ENCODE measurements at regions not wholly inside any gene's neighbourhood (a gene's known extent, or its start where the extent isn't known, plus 50 kb on each side); places are given as distances from the start of the nearest gene placed in this dataset.

DNA sequence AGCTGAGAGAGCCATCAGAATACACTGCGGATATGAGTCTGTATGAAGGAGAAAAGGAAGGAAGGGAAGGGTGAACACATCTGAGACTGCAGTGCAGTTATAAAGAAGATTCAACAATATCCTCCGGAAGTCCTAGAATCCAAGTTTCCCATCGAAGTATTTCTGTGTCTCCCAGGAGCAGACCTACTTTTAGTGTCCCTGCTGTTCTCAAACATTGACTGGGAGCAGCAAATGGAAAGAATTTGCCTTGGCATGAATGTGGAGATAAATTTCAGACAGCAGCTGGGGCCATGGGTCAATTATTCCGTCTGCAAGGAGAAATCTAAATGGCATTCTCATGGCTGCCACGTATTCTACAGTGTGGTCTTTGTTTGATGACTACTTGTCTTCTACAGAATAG lies 478.1 kb upstream of the SMC2 start:
- no peak for DNase-seq (ENCODE audit: low read depth)

DNA sequence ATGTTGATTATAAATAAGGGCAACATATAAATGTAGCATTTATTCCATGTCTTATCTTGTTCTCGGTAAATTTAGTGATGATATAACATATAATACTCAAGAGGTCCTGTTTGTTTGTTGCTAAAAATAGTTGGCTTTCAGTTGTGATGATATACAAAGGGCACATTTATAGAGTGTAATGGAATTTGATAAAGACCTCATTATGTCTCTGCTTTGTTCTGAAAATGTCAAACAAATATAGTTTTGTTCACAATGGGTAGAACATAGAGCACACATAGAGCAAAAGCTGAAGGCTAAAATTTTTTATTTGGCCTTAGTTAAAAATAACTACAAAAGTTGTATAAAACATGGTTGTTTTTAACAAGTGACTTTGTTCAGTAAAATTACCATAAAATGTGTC lies 477.1 kb upstream of the SMC2 start:
- DNase-seq (ENCODE audit: low read depth), result no peak

DNA sequence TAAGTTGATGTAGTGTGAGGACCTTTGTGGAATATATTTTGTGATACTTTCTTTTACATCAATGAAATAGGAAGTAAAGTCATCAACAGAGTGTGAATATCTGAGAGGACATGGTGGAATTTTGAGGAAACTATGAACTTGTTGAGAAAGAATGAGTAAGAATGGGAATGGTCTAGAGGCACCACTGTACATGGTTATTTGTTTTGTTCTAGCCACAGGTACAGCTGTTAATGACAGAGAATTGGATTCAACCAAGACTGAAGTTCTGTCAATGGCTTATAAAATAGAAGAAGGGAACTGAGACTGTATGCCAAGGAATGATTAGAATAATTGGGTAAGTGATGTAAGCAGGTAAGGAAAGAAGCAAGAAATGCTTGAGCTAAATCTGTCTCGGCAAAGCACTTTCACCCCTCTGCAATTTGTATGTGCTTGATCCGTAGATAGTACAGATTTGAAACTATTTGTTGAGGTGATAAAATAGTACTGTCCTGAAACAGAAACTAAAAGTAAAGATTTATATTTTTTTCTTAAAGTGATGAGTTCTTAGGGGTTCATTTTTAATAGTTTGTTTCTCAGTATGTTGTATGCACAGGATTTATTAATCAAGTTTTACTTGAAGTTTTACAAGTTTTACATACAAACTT lies 468.8 kb upstream of the SMC2 start:
- DNase-seq (ENCODE audit: low read depth), result no peak

DNA sequence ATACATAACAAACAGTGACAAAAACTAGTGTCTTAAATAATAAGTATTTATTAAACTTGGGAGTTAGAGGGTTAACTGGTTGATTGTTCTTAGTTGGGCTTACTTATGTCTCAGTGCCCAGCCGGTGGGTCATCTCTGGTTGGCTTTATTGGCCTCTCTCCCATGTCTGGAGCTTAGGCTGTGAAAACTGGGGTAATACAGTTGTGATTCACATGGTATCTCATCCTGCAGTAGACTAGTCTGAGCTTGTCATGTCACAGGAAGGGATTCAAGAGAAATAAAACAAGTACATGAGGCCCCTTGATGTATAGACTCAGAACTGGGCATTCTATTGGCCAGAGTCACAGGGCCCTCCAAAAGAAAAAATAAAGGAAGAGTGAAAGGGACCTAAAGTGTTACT lies 466.4 kb upstream of the SMC2 start:
- no peak for DNase-seq (ENCODE audit: low read depth)

- no peak for DNase-seq (ENCODE audit: low read depth)
Observed at GRCh38 chr9:103649086-103649485, 445.0 kb upstream of the SMC2 start.

DNA sequence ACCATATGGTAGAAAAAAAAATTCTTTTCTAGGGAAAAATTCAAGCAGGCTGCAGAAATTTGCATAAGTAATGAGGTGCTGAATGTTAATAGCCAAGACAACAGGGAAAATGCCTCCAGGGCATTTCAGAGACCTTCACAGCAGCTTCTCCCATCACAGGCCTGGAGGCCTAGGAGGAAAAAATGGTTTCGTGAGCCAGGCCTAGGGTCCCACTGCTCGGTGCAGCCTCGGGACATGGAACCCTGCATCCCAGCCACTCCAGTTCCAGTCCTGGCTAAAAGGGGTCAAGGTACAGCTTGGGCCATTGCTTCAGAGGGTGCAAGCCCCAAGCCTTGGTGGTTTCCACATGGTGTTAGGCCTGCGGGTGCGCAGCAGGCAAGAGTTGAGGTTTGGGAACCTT lies 436.0 kb upstream of the SMC2 start:
- DNase-seq (ENCODE audit: low read depth), result no peak

DNA sequence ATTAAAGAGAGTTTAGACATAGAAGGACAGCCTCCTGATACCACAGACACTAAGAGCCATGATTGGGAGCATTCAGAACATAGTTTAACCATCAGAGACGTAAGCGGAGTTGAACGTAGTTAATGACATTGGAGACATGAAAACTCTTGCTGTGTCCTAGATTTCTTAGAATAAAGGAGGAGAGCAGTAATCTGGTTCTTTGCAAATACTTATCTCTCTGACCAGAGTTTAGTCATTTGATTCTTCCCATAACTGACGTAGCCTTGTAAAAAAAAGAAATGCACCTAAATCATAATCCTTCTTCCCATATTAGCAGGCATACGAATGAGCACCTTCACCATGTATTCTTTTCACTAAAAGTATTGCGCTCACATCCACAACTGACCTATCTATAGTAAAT lies 433.3 kb upstream of the SMC2 start:
- no peak for DNase-seq (ENCODE audit: low read depth)

DNA sequence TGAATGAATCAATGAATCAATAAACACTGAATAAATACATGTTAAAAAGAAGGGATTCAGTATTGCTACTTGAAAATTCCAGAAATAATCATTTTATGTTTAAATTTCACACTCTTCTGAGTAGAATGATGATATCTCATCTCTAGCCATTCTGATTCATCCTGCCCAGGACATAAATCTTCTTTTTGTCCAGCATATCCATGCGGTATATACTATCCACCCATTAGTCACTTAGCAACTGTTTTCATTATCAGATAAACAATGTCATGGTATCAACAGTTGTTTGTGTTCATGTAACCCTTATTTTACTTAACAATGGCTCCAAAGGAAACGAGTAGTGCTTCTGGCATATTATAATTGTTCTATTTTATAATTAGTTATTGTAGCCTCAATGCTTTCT lies 432.4 kb upstream of the SMC2 start:
- no peak for DNase-seq (ENCODE audit: low read depth)

DNA sequence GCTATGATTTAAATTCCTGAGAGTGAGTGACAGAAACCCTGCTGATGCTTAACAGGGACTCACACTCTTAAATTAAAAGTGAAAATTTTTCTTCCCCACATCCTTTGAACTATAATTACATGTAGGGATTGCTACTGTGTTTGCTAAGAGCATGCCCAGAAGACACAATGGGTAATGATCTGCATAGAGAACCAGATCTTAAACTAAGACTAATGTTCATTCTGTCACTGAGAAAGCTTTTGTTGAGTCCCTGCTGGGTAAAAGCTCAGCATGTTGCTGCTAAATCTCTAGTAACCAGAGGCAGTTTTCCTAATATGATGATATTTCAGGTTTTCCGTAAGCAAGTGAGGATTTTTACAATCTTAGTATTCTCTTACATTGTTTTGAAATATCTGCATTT lies 424.8 kb upstream of the SMC2 start:
- DNase-seq (ENCODE audit: low read depth), result no peak

GRCh38 chr9:103674271-103674670 lies 419.8 kb upstream of the SMC2 start:
- no peak for DNase-seq (ENCODE audit: low read depth)

- DNase-seq (ENCODE audit: low read depth), result no peak
Observed at GRCh38 chr9:103680581-103680980, 413.5 kb upstream of the SMC2 start.

GRCh38 chr9:103681435-103681834 lies 412.7 kb upstream of the SMC2 start:
- no peak for DNase-seq (ENCODE audit: low read depth)

- DNase-seq (ENCODE audit: low read depth), result no peak
Observed at GRCh38 chr9:103700195-103700962, 393.7 kb upstream of the SMC2 start.

DNA sequence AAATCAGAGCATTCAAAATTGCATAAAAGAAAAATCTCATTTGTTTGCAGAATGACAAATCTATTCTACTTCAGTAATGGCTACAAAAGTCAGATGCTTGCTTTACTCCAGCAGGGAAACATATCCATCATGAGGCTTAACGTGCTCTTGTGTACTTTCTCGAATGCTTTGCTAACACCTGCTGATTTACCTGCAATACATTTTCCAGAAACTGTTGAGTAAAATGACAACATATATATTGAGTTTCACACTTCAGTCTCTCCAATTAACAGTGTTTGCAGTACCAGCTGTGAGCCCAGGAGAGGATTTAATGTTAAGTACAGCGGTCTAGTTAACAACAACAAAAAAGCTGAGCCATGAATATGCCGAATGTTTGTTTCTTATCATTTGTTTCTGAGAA lies 391.5 kb upstream of the SMC2 start:
- DNase-seq (ENCODE audit: low read depth), result no peak

GRCh38 chr9:103707181-103707580 lies 386.9 kb upstream of the SMC2 start:
- DNase-seq (ENCODE audit: low read depth), result no peak

- no peak for DNase-seq (ENCODE audit: low read depth)
Observed at GRCh38 chr9:103709366-103709765, 384.7 kb upstream of the SMC2 start.

DNA sequence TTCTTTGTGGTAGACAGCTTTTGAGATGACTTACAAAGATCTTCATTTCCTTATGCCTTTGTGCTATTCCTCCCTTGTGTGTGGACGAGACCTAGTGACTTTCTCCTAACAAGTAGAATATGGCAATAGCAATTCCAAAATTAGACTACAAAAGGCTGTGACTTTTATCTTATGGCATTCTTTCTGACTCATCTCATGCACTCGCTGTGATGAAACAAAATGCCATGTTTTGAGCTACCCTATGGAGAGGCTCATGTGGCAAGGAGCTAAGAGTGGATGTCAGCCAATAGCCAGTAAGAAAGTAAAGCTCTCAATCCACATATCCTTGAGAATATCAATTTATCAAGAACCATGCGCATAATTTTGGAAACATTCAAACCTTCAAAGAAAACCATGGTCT lies 380.5 kb upstream of the SMC2 start:
- no peak for DNase-seq (ENCODE audit: low read depth)

GRCh38 chr9:103714992-103715391 lies 379.1 kb upstream of the SMC2 start:
- DNase-seq (ENCODE audit: low read depth), result no peak

- no peak for DNase-seq (ENCODE audit: low read depth)
Observed at GRCh38 chr9:103721056-103721455, 373.1 kb upstream of the SMC2 start.

GRCh38 chr9:103730866-103731265 lies 363.2 kb upstream of the SMC2 start:
- no peak for DNase-seq (ENCODE audit: low read depth)

DNA sequence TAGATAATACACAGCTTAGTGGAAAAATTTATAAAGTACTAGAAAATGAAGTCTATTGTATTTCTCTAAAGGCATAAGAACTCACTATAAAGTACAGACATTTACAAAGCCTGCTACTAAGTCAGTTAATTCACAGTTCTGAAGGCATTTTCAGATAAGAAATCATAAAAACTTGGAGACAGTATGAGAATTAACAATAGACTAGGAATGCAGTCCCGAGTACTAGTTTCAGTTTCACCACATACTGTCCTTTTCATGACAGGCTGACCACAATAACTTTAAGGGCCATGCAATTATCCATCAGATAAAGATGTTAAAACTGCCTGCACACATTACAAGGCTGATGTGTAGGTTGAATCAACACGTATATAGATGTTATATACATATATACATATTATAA lies 362.6 kb upstream of the SMC2 start:
- DNase-seq (ENCODE audit: low read depth), result no peak

- DNase-seq (ENCODE audit: low read depth), result no peak
Observed at GRCh38 chr9:103734471-103734870, 359.6 kb upstream of the SMC2 start.

DNA sequence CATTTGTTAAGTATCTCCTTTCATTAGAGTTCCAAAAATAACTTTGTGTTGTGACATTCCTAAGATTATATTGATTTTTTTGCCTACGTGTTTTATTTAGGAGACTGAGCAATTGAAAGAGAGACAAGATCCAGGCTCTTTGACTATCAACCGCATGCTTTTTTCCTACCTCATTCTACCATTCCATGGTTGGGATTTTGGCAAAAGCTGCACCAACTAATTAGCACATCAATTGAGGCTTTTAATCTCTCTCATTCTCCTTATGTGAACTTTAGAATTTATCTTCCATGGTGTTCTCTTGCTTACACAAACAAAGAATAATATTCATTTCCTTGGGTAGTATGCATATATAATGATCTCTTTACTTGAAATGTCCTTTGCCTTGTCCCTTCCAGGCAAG lies 338.7 kb upstream of the SMC2 start:
- DNase-seq (ENCODE audit: low read depth), result no peak

- DNase-seq (ENCODE audit: low read depth), result no peak
Observed at GRCh38 chr9:103755986-103756385, 338.1 kb upstream of the SMC2 start.

Measured in RPMI7951 (cell line).